ENCODE measurements at regions not wholly inside any gene's neighbourhood (a gene's known extent, or its start where the extent isn't known, plus 50 kb on each side); places are given as distances from the start of the nearest gene placed in this dataset.

GRCh38 chr3:4222574-4223175 is 80.5 kb upstream of the SETMAR start:
- Histone ChIP-seq H3K79me1 (ENCODE audit: low read depth in 1 of 2, low read length in 2 of 2) (no peaks in the 10 kb centered on the region), H3K4me1 (ENCODE audit: control insufficient read depth, insufficient read depth, low read length) (no peaks in the 10 kb centered on the region), H3K9me1 (ENCODE audit: insufficient read depth, low read length) (no peaks in the 10 kb centered on the region), H2AFZ (replicated peaks; ENCODE audit: low read length, poor library complexity) (no peak overlapping the region), H3K27me3 (ENCODE audit: control insufficient read depth, insufficient read depth, low read length) (no peaks in the 10 kb centered on the region), H3K4me3 (ENCODE audit: insufficient read depth, low read depth, low read length) (no peak overlapping the region), H3K14ac (replicated peaks; ENCODE audit: low read depth, low read length) (no peak overlapping the region), H4K20me1 (ENCODE audit: insufficient read depth, low read length) (no peaks in the 10 kb centered on the region), H4K5ac (ENCODE audit: low read depth, low read length) (no peak overlapping the region), H3K9me3 (ENCODE audit: control insufficient read depth, insufficient read depth, low read length) (peaks cover 18% of the 10 kb centered on the region), H2BK15ac (ENCODE audit: low read depth, low read length) (no peak overlapping the region), H2BK20ac (ENCODE audit: low read depth, low read length) (no peak overlapping the region), H2AK5ac (ENCODE audit: low read depth, low read length) (no peak overlapping the region), H3K4ac (ENCODE audit: low read depth, low read length) (no peak overlapping the region), H3K4me2 (ENCODE audit: low read depth, low read length) (no peak overlapping the region), H2AK9ac (replicated peaks; ENCODE audit: low read depth, low read length, poor library complexity) (no peak overlapping the region), H3K23ac (ENCODE audit: low read depth, low read length) (no peak overlapping the region), H2BK120ac (ENCODE audit: low read depth, low read length) (no peak overlapping the region), H3K36me3 (ENCODE audit: control insufficient read depth, insufficient read depth, low read length) (no peaks in the 10 kb centered on the region), H3K56ac (ENCODE audit: extremely low read depth, insufficient read depth, low read length) (no peak overlapping the region), H4K8ac (ENCODE audit: low read depth in 2 of 2, low read length in 2 of 2) (no peak overlapping the region), H4K91ac (ENCODE audit: insufficient read depth, low read depth, low read length) (no peak overlapping the region), H3K18ac (ENCODE audit: low read depth, low read length) (no peak overlapping the region), H3K27ac (ENCODE audit: insufficient read depth, low read length) (no peak overlapping the region), H3K9ac (ENCODE audit: low read depth, low read length) (no peak overlapping the region), H2BK5ac (ENCODE audit: low read depth, low read length, poor library complexity, severe bottlenecking) (no peak overlapping the region)
- in situ Hi-C loops (cut with MboI; ENCODE audit: low sequenced_read_pairs) (no loop called here), intact Hi-C loops (cut with micrococcal nuclease) (no loop called here), dilution Hi-C loops (cut with HindIII; ENCODE audit: low sequenced_read_pairs, unreplicated experiment) (no loop called here)
- BruUV-seq (replicated peaks) = no TSS peak
- ChIA-PET POLR2A (ENCODE audit: unreplicated experiment) (no interaction called here), CTCF (interaction anchor here (0.6 kb wide), 1 partner anchor 452 kb away, joined by 4 read pairs; no protein-coding TSS in a partner anchor)
- ATAC-seq (ENCODE audit: low read depth) (no peak), DNase-seq (no peak)
- TF ChIP-seq CEBPB (IDR thresholded peaks at IDR 0.05; ENCODE audit: low read depth, low read length) (no peak), MAFK (IDR thresholded peaks at IDR 0.05; ENCODE audit: low read depth, low read length) (no peak), CHD1 (IDR thresholded peaks at IDR 0.05; ENCODE audit: low read depth, low read length) (no peak), MAZ (IDR thresholded peaks at IDR 0.05; ENCODE audit: borderline replicate concordance, low read depth, low read length) (no peak), RAD21 (IDR thresholded peaks at IDR 0.05; ENCODE audit: low read length) (no peak)
- TF ChIP-seq, protein P1, sequence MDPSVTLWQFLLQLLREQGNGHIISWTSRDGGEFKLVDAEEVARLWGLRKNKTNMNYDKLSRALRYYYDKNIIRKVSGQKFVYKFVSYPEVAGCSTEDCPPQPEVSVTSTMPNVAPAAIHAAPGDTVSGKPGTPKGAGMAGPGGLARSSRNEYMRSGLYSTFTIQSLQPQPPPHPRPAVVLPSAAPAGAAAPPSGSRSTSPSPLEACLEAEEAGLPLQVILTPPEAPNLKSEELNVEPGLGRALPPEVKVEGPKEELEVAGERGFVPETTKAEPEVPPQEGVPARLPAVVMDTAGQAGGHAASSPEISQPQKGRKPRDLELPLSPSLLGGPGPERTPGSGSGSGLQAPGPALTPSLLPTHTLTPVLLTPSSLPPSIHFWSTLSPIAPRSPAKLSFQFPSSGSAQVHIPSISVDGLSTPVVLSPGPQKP (IDR thresholded peaks at IDR 0.05; ENCODE audit: borderline replicate concordance, low read depth, low read length) = no peak
- WGBS, 2 experiments (ENCODE audit: extremely low coverage in 2 of 2, insufficient read length in 1 of 2) = 0% methylated on average over 1 of the region's 5 CpGs; no CpG with 5 or more reads in 1 of the 2 experiments

Measured in IMR-90 (cell line).